Neural cell (in vitro differentiated cells): ENCODE measurements at regions not wholly inside any gene's neighbourhood (a gene's known extent, or its start where the extent isn't known, plus 50 kb on each side); places are given as distances from the start of the nearest gene placed in this dataset.

Experiments
- H2AFZ ChIP-seq: fragments of 200-600, 300-800 bp; sonication (generic), shearing (Covaris generic); 2 replicates; pipeline ENCODE4 v1.6.0; 2014; ENCODE audit warnings: low read depth, mild to moderate bottlenecking, antibody characterized with exemption, low read length, moderate library complexity
- H3F3A ChIP-seq: fragments of 200-600 bp; shearing (Covaris generic); 2 replicates; pipeline ENCODE4 v1.6.1; 2016; ENCODE audit warnings: mild to moderate bottlenecking, moderate library complexity, mixed read lengths, antibody characterized with exemption, low read length; ENCODE audit not compliant: insufficient read depth, poor library complexity, severe bottlenecking
- H3K27ac ChIP-seq: fragments of 200-600, 300-800 bp; sonication (generic), shearing (Covaris generic); 2 replicates; pipeline ENCODE4 v1.5.1; 2014; ENCODE audit warnings: mild to moderate bottlenecking, low read length, moderate library complexity
- H3K27me3 ChIP-seq: fragments of 300-800, 200-600 bp; sonication (generic), shearing (Covaris generic); 2 replicates; pipeline ENCODE4 v1.6.0; 2014; ENCODE audit warnings: mild to moderate bottlenecking, low read depth, low read length, moderate library complexity; ENCODE audit not compliant: insufficient read depth
- H3K36me3 ChIP-seq: fragments of 300-800, 200-600 bp; sonication (generic), shearing (Covaris generic); 2 replicates; pipeline ENCODE4 v1.5.1; 2014; ENCODE audit warnings: mild to moderate bottlenecking, antibody characterized with exemption, low read length, moderate library complexity; ENCODE audit not compliant: insufficient read depth
- H3K4me2 ChIP-seq: fragments of 300-800, 200-600 bp; sonication (generic), shearing (Covaris generic); 2 replicates; pipeline ENCODE4 v1.6.0; 2014; ENCODE audit warnings: mild to moderate bottlenecking, low read length
- H3K4me3 ChIP-seq: fragments of 300-800, 200-600 bp; sonication (generic), shearing (Covaris generic); 2 replicates; pipeline ENCODE4 v1.5.1; 2014; ENCODE audit warnings: mild to moderate bottlenecking, low read length, moderate library complexity
- H3K79me2 ChIP-seq: fragments of 200-600 bp; shearing (Covaris generic); replicated peaks from 2 replicates; pipeline ENCODE4 v1.6.0; 2014; ENCODE audit warnings: mild to moderate bottlenecking, low read length, moderate library complexity; ENCODE audit not compliant: insufficient read depth
- H3K9ac ChIP-seq: fragments of 300-800, 200-600 bp; sonication (generic), shearing (Covaris generic); 2 replicates; pipeline ENCODE4 v1.6.1; 2016; ENCODE audit warnings: mild to moderate bottlenecking, low read length, mixed read lengths
- H3K9me2 ChIP-seq: fragments of 200-600 bp; shearing (Covaris generic); 2 replicates; pipeline ENCODE4 v1.6.1; 2016; ENCODE audit warnings: mild to moderate bottlenecking, low read length, mixed read lengths; ENCODE audit not compliant: insufficient read depth
- H3K9me3 ChIP-seq: fragments of 200-600, 300-800 bp; sonication (generic), shearing (Covaris generic); 2 replicates; pipeline ENCODE4 v1.6.1; 2016; ENCODE audit warnings: mild to moderate bottlenecking, mixed run types, low read length, moderate library complexity, mixed read lengths
- H4K20me1 ChIP-seq: fragments of 200-600 bp; shearing (Covaris generic); 2 replicates; pipeline ENCODE4 v1.6.1; 2016; ENCODE audit warnings: mild to moderate bottlenecking, mixed run types; ENCODE audit not compliant: insufficient read depth
- EP300 ChIP-seq: fragments of 450-650 bp; conservative IDR thresholded peaks from 2 replicates; pipeline ENCODE4 v1.6.1; 2014; ENCODE audit warnings: antibody characterized with exemption, mild to moderate bottlenecking, moderate library complexity; ENCODE audit not compliant: poor library complexity, severe bottlenecking
- EZH2 ChIP-seq: fragments of 200-600, 300-800 bp; shearing (Covaris generic), sonication (generic); IDR thresholded peaks from 2 replicates; pipeline ENCODE4 v1.6.1; 2014; ENCODE audit warnings: antibody characterized with exemption, low read length, borderline replicate concordance, mild to moderate bottlenecking; ENCODE audit not compliant: insufficient read depth, poor library complexity, severe bottlenecking
- MXI1 ChIP-seq: fragments of 450-650 bp; conservative IDR thresholded peaks from 2 replicates; pipeline ENCODE4 v1.6.1; 2014; ENCODE audit warnings: antibody characterized with exemption, mild to moderate bottlenecking; ENCODE audit not compliant: poor library complexity, severe bottlenecking
- POLR2AphosphoS5 ChIP-seq: IDR thresholded peaks from 2 replicates; pipeline ENCODE4 v1.6.1; 2012
- RAD21 ChIP-seq: fragments of 450-650 bp; conservative IDR thresholded peaks from 2 replicates; pipeline ENCODE4 v1.6.1; 2014; ENCODE audit warnings: antibody characterized with exemption, mild to moderate bottlenecking, moderate library complexity
- SMC3 ChIP-seq: fragments of 450-650 bp; conservative IDR thresholded peaks from 2 replicates; pipeline ENCODE4 v1.6.1; 2014; ENCODE audit warnings: antibody characterized with exemption, mild to moderate bottlenecking, moderate library complexity; ENCODE audit not compliant: poor library complexity
- TAF1 ChIP-seq: IDR thresholded peaks from 2 replicates; pipeline ENCODE4 v1.6.1; 2012; ENCODE audit warnings: low read depth
- TF ChIP-seq, protein P1 (sequence below): IDR thresholded peaks from 2 replicates; pipeline ENCODE4 v1.6.1; 2012; ENCODE audit warnings: borderline replicate concordance
- TF ChIP-seq, protein P2 (sequence below): fragments of 450-650 bp; IDR thresholded peaks from 2 replicates; pipeline ENCODE4 v1.5.1; 2014; ENCODE audit warnings: antibody characterized with exemption, mild to moderate bottlenecking, moderate library complexity; ENCODE audit not compliant: poor library complexity, severe bottlenecking

DNA sequence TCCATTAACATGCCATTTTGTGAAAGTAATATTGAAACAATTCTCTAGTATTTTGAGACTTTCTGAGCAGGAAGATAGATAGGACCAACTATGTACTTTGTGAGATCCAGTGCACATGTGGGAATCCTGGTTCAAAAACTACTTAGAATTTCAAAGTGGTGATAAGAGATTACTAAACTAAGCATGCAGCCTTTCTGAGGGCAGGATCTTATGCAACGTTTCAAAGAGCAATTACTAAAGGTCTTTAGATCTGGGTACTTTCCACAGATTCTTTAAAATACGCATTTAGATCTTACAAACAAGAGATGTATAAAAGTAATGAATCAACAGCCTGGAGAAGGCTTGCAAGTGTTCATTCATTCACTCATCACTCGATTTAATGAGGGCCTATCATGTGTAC lies 124.4 kb upstream of the TRIB2 start:
- no peaks in the 10 kb centered on the region for H3K27me3 ChIP-seq
- no peak overlapping the region for H3K4me2 ChIP-seq
- H3K4me3 ChIP-seq = no peak overlapping the region
- H3K27ac ChIP-seq = no peak overlapping the region
- TF ChIP-seq, protein P1, sequence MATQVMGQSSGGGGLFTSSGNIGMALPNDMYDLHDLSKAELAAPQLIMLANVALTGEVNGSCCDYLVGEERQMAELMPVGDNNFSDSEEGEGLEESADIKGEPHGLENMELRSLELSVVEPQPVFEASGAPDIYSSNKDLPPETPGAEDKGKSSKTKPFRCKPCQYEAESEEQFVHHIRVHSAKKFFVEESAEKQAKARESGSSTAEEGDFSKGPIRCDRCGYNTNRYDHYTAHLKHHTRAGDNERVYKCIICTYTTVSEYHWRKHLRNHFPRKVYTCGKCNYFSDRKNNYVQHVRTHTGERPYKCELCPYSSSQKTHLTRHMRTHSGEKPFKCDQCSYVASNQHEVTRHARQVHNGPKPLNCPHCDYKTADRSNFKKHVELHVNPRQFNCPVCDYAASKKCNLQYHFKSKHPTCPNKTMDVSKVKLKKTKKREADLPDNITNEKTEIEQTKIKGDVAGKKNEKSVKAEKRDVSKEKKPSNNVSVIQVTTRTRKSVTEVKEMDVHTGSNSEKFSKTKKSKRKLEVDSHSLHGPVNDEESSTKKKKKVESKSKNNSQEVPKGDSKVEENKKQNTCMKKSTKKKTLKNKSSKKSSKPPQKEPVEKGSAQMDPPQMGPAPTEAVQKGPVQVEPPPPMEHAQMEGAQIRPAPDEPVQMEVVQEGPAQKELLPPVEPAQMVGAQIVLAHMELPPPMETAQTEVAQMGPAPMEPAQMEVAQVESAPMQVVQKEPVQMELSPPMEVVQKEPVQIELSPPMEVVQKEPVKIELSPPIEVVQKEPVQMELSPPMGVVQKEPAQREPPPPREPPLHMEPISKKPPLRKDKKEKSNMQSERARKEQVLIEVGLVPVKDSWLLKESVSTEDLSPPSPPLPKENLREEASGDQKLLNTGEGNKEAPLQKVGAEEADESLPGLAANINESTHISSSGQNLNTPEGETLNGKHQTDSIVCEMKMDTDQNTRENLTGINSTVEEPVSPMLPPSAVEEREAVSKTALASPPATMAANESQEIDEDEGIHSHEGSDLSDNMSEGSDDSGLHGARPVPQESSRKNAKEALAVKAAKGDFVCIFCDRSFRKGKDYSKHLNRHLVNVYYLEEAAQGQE = no peak
- TF ChIP-seq MXI1 (no peak), EZH2 (no peak), SMC3 (no peak), EP300 (no peak), RAD21 (no peak), POLR2AphosphoS5 (no peak), TAF1 (no peak)
- TF ChIP-seq, protein P2, sequence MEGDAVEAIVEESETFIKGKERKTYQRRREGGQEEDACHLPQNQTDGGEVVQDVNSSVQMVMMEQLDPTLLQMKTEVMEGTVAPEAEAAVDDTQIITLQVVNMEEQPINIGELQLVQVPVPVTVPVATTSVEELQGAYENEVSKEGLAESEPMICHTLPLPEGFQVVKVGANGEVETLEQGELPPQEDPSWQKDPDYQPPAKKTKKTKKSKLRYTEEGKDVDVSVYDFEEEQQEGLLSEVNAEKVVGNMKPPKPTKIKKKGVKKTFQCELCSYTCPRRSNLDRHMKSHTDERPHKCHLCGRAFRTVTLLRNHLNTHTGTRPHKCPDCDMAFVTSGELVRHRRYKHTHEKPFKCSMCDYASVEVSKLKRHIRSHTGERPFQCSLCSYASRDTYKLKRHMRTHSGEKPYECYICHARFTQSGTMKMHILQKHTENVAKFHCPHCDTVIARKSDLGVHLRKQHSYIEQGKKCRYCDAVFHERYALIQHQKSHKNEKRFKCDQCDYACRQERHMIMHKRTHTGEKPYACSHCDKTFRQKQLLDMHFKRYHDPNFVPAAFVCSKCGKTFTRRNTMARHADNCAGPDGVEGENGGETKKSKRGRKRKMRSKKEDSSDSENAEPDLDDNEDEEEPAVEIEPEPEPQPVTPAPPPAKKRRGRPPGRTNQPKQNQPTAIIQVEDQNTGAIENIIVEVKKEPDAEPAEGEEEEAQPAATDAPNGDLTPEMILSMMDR = no peak
- no peak overlapping the region for H2AFZ ChIP-seq
- H3K36me3 ChIP-seq = no peaks in the 10 kb centered on the region
- no peaks in the 10 kb centered on the region for H3F3A ChIP-seq
- no peaks in the 10 kb centered on the region for H3K9me3 ChIP-seq
- no peaks in the 10 kb centered on the region for H4K20me1 ChIP-seq
- no peaks in the 10 kb centered on the region for H3K9me2 ChIP-seq
- H3K79me2 ChIP-seq = no peaks in the 10 kb centered on the region
- H3K9ac ChIP-seq = no peak overlapping the region

DNA sequence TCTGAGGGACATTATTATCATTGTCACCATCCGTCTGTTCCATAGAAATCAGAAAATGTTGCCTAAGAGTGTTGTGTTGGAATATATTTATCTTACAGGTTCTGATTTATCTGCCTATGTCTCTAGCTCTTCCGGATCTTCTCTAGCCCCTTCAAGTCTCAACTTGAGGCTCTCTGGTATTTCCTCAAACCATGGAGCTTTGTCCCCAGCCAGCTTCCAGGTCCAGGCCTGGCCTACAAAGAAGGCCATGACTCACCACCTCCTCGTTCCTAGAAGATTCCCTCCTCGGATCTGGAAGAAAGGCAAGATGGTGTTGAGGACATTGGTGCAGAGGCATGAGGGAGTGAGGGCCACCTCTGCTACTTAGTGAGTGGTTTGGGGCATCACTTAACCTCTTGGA lies 122.1 kb upstream of the TRIB2 start:
- no peaks in the 10 kb centered on the region for H3K27me3 ChIP-seq
- H2AFZ ChIP-seq = no peak overlapping the region
- no peak overlapping the region for H3K9ac ChIP-seq
- TF ChIP-seq POLR2AphosphoS5 = no peak
- no peak for TF ChIP-seq SMC3
- no peak for TF ChIP-seq EZH2
- no peak for TF ChIP-seq RAD21
- no peak for TF ChIP-seq TAF1
- TF ChIP-seq, protein P1 = no peak
- TF ChIP-seq MXI1 = no peak
- TF ChIP-seq, protein P2 = no peak
- TF ChIP-seq EP300 = no peak
- no peaks in the 10 kb centered on the region for H4K20me1 ChIP-seq
- H3K4me2 ChIP-seq = no peak overlapping the region
- no peak overlapping the region for H3K27ac ChIP-seq
- no peaks in the 10 kb centered on the region for H3K79me2 ChIP-seq
- no peaks in the 10 kb centered on the region for H3K9me3 ChIP-seq
- H3K36me3 ChIP-seq = no peaks in the 10 kb centered on the region
- H3K9me2 ChIP-seq = no peaks in the 10 kb centered on the region
- H3F3A ChIP-seq = no peaks in the 10 kb centered on the region
- H3K4me3 ChIP-seq = no peak overlapping the region
